Thyroid gland (tissue), 4 donors: ENCODE measurements at regions not wholly inside any gene's neighbourhood (a gene's known extent, or its start where the extent isn't known, plus 50 kb on each side); places are given as distances from the start of the nearest gene placed in this dataset.

Source experiments
- POLR2A ChIP-seq, 2 donors: fragments of 450-650 bp; IDR thresholded peaks; one replicate each; pipeline ENCODE4 v1.6.1; 2017; ENCODE audit warnings: antibody characterized with exemption in 2 of 2, mild to moderate bottlenecking in 2 of 2, moderate library complexity in 1 of 2
- TF ChIP-seq, protein P1 (sequence below), 6 experiments: fragments of 200-600 bp in 3 of 6; fragments of 450-650 bp in 3 of 6; sonication (generic) in 3 of 6; IDR thresholded peaks; one replicate each; pipeline ENCODE4 v1.5.1; 2016 to 2019; ENCODE audit warnings: antibody characterized with exemption in 6 of 6, mild to moderate bottlenecking in 2 of 6, inconsistent platforms in 1 of 6, moderate library complexity in 1 of 6

DNA sequence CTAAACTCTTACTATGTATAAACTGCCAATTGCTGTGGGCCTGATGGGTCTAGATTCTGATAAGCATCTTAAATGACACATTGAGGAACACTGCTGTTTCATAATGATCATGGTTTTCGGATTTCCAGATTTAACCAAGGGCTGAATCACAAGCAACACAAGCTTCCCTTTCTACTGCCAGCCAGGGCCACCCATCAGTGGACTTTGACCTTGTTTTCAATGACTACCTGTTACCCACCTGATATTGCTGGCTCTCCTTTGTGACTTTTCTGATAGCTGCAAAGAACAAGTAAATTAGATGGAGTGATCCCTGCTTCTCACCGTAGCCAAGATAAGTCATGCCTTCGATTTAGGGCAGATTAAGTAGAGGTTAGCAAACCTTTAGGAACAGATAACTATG, 259.0 kb downstream of the PAX3 start:
- no peak for TF ChIP-seq POLR2A (IDR thresholded peaks at IDR 0.05)
- TF ChIP-seq, protein P1, sequence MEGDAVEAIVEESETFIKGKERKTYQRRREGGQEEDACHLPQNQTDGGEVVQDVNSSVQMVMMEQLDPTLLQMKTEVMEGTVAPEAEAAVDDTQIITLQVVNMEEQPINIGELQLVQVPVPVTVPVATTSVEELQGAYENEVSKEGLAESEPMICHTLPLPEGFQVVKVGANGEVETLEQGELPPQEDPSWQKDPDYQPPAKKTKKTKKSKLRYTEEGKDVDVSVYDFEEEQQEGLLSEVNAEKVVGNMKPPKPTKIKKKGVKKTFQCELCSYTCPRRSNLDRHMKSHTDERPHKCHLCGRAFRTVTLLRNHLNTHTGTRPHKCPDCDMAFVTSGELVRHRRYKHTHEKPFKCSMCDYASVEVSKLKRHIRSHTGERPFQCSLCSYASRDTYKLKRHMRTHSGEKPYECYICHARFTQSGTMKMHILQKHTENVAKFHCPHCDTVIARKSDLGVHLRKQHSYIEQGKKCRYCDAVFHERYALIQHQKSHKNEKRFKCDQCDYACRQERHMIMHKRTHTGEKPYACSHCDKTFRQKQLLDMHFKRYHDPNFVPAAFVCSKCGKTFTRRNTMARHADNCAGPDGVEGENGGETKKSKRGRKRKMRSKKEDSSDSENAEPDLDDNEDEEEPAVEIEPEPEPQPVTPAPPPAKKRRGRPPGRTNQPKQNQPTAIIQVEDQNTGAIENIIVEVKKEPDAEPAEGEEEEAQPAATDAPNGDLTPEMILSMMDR (IDR thresholded peaks at IDR 0.05): no peak
